ENCODE measurements at regions not wholly inside any gene's neighbourhood (a gene's known extent, or its start where the extent isn't known, plus 50 kb on each side); places are given as distances from the start of the nearest gene placed in this dataset.

GRCh38 chr5:124463851-124464250, 282.6 kb downstream of the ZNF608 start:
- no peak for DNase-seq (ENCODE audit: low read depth in 2 of 2)

GRCh38 chr5:124462751-124463150, 283.7 kb downstream of the ZNF608 start:
- DNase-seq (ENCODE audit: low read depth in 2 of 2), result no peak

- no peak for DNase-seq (ENCODE audit: low read depth in 2 of 2)
These were observed 284.5 kb downstream of the ZNF608 start for GRCh38 chr5:124461941-124462340.

GRCh38 chr5:124461157-124461556, 285.3 kb downstream of the ZNF608 start:
- DNase-seq (ENCODE audit: low read depth in 2 of 2), result no peak

GRCh38 chr5:124460642-124461041, 285.8 kb downstream of the ZNF608 start:
- DNase-seq (ENCODE audit: low read depth in 2 of 2), result no peak

GRCh38 chr5:124459984-124460383, 286.5 kb downstream of the ZNF608 start:
- DNase-seq (ENCODE audit: low read depth in 2 of 2), result no peak

- no peak for DNase-seq (ENCODE audit: low read depth in 2 of 2)
These were observed 288.5 kb downstream of the ZNF608 start for GRCh38 chr5:124457901-124458300.

GRCh38 chr5:124457101-124457500, 289.3 kb downstream of the ZNF608 start:
- no peak for DNase-seq (ENCODE audit: low read depth in 2 of 2)

- no peak for DNase-seq (ENCODE audit: low read depth in 2 of 2)
These were observed 290.2 kb downstream of the ZNF608 start for GRCh38 chr5:124456249-124456648.

GRCh38 chr5:124454081-124454480, 292.4 kb downstream of the ZNF608 start:
- no peak for DNase-seq (ENCODE audit: low read depth in 2 of 2)

- DNase-seq (ENCODE audit: low read depth in 2 of 2), result no peak
These were observed 293.0 kb downstream of the ZNF608 start for GRCh38 chr5:124453221-124454051.

GRCh38 chr5:124452412-124452811, 294.0 kb downstream of the ZNF608 start:
- DNase-seq (ENCODE audit: low read depth in 2 of 2), result no peak

GRCh38 chr5:124451721-124452383, 294.6 kb downstream of the ZNF608 start:
- no peak for DNase-seq (ENCODE audit: low read depth in 2 of 2)

GRCh38 chr5:124446120-124446519, 300.3 kb downstream of the ZNF608 start:
- DNase-seq (ENCODE audit: low read depth in 2 of 2), result no peak

- no peak for DNase-seq (ENCODE audit: low read depth in 2 of 2)
These were observed 301.3 kb downstream of the ZNF608 start for GRCh38 chr5:124445070-124445619.

- DNase-seq (ENCODE audit: low read depth in 2 of 2), result no peak
These were observed 302.2 kb downstream of the ZNF608 start for GRCh38 chr5:124444147-124444775.

- no peak for DNase-seq (ENCODE audit: low read depth in 2 of 2)
These were observed 306.0 kb downstream of the ZNF608 start for GRCh38 chr5:124440471-124440870.

GRCh38 chr5:124439609-124440008, 306.8 kb downstream of the ZNF608 start:
- DNase-seq (ENCODE audit: low read depth in 2 of 2), result no peak

- DNase-seq (ENCODE audit: low read depth in 2 of 2), result no peak
These were observed 307.5 kb downstream of the ZNF608 start for GRCh38 chr5:124438903-124439281.

- no peak for DNase-seq (ENCODE audit: low read depth in 2 of 2)
These were observed 308.2 kb downstream of the ZNF608 start for GRCh38 chr5:124438026-124438902.

- no peak for DNase-seq (ENCODE audit: low read depth in 2 of 2)
These were observed 310.1 kb downstream of the ZNF608 start for GRCh38 chr5:124436294-124436693.

GRCh38 chr5:124433170-124433569, 313.3 kb downstream of the ZNF608 start:
- no peak for DNase-seq (ENCODE audit: low read depth in 2 of 2)

Measured in stimulated activated CD8-positive, alpha-beta memory T cell treated with anti-CD3 and anti-CD28 coated beads, Interleukin-7, amount 100 ng/mL, for 4 hours (primary cell).